ENCODE measurements at regions not wholly inside any gene's neighbourhood (a gene's known extent, or its start where the extent isn't known, plus 50 kb on each side); places are given as distances from the start of the nearest gene placed in this dataset.

GRCh38 chr5:142432369-142432863 is 107.6 kb upstream of the SPRY4 start:
- DNase-seq = peak; percentile 29

GRCh38 chr5:142428773-142429473 is 104.1 kb upstream of the SPRY4 start:
- no peak for DNase-seq

- DNase-seq = no peak
These were observed 103.4 kb upstream of the SPRY4 start for GRCh38 chr5:142428036-142428772.

GRCh38 chr5:142427529-142427928 is 102.7 kb upstream of the SPRY4 start:
- no peak for DNase-seq

- no peak for DNase-seq
These were observed 102.2 kb upstream of the SPRY4 start for GRCh38 chr5:142427015-142427364.

GRCh38 chr5:142426129-142427014 is 101.6 kb upstream of the SPRY4 start:
- DNase-seq = peak; percentile 52

GRCh38 chr5:142425286-142426065 is 100.7 kb upstream of the SPRY4 start:
- DNase-seq = no peak

GRCh38 chr5:142422429-142422828 is 97.6 kb upstream of the SPRY4 start:
- DNase-seq = no peak

GRCh38 chr5:142421621-142422397 is 97.0 kb upstream of the SPRY4 start:
- DNase-seq = no peak

GRCh38 chr5:142421228-142421617 is 96.4 kb upstream of the SPRY4 start:
- no peak for DNase-seq

- DNase-seq = no peak
These were observed 95.9 kb upstream of the SPRY4 start for GRCh38 chr5:142420561-142421227.

- DNase-seq = no peak
These were observed 87.8 kb upstream of the SPRY4 start for GRCh38 chr5:142412581-142412980.

- no peak for DNase-seq
These were observed 87.0 kb upstream of the SPRY4 start for GRCh38 chr5:142411656-142412425.

- DNase-seq = no peak
These were observed 86.3 kb upstream of the SPRY4 start for GRCh38 chr5:142411103-142411502.

GRCh38 chr5:142408981-142409481 is 84.2 kb upstream of the SPRY4 start:
- DNase-seq = no peak

GRCh38 chr5:142408536-142408935 is 83.7 kb upstream of the SPRY4 start:
- DNase-seq = no peak

GRCh38 chr5:142405814-142406395 is 81.1 kb upstream of the SPRY4 start:
- DNase-seq = no peak

GRCh38 chr5:142405023-142405422 is 80.2 kb upstream of the SPRY4 start:
- no peak for DNase-seq

GRCh38 chr5:142404046-142404477 is 79.2 kb upstream of the SPRY4 start:
- DNase-seq = no peak

- no peak for DNase-seq
These were observed 78.8 kb upstream of the SPRY4 start for GRCh38 chr5:142403583-142403982.

All from activated CD4-positive, alpha-beta T cell treated with anti-CD3 and anti-CD28 coated beads, Interleukin-2, amount 50 U/mL, for 16 hours (primary cell).